T47D (cell line): ENCODE measurements at regions not wholly inside any gene's neighbourhood (a gene's known extent, or its start where the extent isn't known, plus 50 kb on each side); places are given as distances from the start of the nearest gene placed in this dataset.

ENCODE experiments used
- DNase-seq, 2 experiments: peaks; one replicate each; pipeline versions ENCODE4 v3.0.0 to v3.0.0-alpha.2; 2011 to 2012; ENCODE audit warnings: low read depth in 1 of 2, low spot score in 1 of 2
- JUND ChIP-seq: IDR thresholded peaks from 2 replicates; pipeline ENCODE4 v1.6.1; 2012; ENCODE audit warnings: low read depth
- in situ Hi-C: cut with HindIII; loops from 2 replicates; pipeline ENCODE4 v1.10.0; 2016; ENCODE audit warnings: low sequenced_read_pairs, low pct_unique_long_range_greater_than_20kb

DNA sequence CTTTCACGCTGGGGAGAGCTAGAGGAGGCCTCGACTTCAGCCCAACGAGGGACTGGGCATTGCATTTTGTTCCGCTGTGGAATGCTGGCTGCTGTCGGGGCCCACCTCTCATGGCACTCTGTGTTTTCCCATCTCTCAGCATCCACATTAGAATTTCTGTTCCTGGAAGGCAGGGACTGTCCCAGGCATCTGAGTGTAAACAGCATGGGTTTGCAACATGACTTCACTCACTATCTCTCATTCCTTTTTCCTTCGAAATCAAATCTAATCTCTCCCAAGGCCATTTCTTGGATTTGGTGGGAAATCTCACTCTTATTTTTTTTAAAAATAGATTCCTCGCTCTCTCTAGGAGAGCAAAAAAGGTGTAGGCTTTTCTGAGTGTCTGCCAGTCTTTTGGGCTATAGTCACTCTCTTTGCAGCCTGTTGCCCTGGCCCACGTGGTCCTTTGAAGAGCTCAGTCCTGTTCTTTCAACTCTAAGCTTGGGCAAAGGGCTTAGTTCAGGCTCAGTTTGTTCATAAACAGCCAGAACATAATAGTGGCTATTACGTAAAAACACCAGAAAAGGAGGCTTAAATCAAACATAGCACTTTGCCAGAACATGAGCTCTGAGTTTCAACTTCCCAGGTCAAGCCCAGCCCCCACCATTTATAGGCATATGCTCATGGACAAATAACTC, 284.6 kb upstream of the ZFP64 start:
- no peak for TF ChIP-seq JUND
- in situ Hi-C loops, result no loop called here
- no peak for DNase-seq

DNA sequence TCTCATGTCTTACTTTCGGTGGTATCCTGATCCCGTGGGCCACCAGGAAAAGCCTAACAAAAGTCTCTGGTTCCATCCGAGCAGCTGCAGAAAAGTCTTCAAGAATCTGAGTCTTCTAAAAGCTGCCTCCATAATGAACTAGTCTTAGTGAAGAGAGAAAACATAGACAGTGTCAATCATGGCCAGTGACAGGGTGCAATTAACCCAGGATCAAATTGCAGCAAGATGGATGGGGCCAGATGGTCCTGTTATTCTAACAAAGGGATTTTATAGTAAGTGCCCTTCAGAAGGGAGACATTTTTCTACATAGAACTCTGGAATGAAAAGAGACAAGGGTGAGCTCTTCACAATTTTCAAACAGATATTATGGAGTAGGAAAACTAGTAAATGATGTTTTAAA, 281.6 kb upstream of the ZFP64 start:
- no peak for DNase-seq
- TF ChIP-seq JUND, result no peak
- in situ Hi-C loops, result no loop called here

DNA sequence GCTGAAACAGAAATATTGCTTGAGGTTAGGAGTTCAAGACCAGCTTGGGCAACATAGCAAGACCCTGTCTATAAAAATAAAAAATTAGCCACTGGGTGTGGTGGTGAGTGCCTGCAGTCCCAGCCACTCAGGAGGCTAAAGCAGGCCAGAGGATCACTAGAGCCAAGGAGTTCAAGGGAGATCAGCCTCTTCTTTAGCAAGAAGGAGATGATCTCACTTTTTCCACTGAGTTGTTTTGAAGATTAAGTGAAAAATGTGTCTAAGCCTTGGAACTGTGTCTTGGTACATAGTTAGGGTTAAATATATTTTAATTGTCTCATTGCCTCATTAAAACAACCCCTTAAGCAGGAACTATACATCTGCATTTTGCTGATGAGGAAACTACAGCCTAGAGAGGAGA, 279.0 kb upstream of the ZFP64 start:
- no peak for DNase-seq
- in situ Hi-C loops, result no loop called here
- no peak for TF ChIP-seq JUND

DNA sequence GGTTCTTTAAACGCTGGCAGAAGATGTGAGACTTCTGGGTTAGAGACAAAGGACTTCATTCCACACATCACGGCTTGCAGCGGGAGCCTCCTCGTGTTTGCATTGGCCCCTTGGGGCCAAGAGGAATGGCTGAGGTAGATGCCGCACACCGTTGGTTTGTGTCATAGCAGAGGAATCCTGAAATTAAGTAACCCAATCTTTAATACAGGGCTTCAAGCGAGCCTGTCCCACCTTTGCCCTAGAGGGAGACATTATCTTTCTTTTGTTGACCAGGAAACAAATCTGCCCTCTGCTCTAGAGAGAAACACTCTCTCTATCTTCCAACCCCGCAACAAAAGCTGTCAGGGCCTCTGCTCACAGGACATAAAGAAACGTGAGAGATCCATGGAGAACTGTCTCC, 277.5 kb upstream of the ZFP64 start:
- no peak for DNase-seq
- TF ChIP-seq JUND, result no peak
- in situ Hi-C loops, result no loop called here

DNA sequence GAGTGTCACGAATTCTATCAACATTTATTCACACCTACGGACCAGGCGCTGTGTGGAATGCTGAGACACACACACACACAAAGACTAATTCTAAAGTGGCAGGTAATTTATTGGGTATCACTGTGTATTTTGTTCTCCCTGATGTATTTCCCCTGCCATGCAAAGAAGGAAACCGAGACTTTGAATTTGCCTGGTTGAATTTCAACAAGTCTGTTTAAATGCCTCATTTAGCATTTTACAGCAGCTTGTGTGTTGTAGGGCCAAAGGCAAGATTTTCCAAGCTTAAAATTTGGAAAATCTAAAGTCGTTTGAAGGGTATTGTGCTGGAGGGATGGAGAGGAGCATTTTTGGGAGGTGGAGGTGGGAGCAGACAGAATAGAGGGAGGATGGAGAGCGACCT, 274.4 kb upstream of the ZFP64 start:
- in situ Hi-C loops, result no loop called here
- TF ChIP-seq JUND, result no peak
- DNase-seq, result no peak

DNA sequence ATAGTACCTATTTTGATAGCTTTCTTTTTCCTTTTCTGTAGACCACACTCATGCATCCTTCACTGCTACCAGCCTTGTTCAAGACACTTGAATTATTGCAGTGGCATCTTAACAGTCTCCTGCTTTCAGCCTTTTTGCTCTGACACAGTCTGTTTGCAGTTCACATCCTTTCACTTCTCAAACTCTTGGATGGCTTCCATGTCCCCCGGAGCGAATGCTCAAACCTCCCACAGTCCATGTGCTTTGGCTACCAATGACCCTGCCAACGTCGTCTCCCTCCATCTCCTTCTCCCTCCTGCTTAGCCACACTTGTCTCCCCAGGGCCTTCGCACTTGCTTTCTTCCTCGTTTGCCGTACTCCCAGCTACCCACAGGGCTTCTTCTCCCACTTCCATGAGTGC, 270.0 kb upstream of the ZFP64 start:
- no peak for TF ChIP-seq JUND
- in situ Hi-C loops, result no loop called here
- no peak for DNase-seq

DNA sequence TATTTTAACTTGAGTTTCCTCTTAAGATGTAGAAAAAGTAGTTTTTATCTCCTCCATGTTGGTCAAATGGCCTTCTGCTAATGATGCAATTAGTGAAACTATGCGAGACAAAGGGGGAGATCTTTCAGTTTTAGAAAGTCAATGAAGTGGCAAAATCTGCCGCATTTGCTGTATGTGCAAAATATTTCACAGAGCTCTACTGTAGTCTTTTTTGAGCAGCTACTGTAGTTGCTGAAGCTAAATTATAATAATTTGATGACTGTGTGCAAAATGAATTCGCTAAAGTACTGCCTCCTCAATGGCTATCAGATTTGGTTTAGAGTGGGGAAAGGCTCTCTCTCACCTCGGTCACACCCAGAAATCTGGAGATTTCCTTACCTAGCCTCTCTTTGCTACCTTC, 267.6 kb upstream of the ZFP64 start:
- no peak for DNase-seq
- in situ Hi-C loops, result no loop called here
- no peak for TF ChIP-seq JUND

DNA sequence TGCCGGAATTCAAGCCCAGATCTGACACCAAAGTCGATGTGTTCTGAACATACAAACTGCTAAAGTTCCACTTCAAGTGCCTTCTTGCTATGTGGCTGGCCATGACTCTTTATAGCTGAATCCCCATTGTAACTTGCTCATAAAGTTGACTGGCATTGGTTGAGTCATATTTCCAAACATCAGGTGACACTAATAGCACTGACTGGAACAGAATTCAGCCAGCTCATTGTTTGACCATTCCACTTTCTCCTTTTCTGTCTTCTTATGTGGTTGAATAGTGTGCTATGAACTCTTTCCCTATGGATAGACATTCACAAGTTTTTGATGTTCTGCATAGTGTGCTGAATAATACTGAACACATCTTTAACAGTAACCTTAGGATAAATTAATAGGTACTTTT, 266.2 kb upstream of the ZFP64 start:
- in situ Hi-C loops, result no loop called here
- TF ChIP-seq JUND, result no peak

DNA sequence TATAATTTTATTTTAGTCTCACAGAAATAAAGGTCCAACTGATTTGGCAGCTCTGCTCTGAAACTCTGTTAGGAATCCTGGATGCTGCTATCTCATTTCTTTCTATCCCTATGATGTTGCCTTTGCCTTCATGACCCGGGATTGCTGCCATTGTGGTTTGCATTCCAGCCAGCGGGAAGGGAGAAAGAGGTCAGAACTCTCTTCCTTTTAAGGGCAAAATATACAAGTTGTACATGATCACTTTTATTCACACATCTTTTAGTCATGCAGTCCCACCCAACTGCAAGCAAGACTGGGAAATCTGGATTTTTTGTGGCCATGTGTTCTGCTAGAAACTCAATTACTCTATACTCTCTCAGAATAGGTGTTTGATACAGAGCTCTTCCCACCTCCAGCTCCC, 263.1 kb upstream of the ZFP64 start:
- DNase-seq, result no peak
- no peak for TF ChIP-seq JUND
- in situ Hi-C loops, result no loop called here

More for the DNA sequence above, 266.2 kb upstream of the ZFP64 start:
- DNase-seq, result no peak

DNA sequence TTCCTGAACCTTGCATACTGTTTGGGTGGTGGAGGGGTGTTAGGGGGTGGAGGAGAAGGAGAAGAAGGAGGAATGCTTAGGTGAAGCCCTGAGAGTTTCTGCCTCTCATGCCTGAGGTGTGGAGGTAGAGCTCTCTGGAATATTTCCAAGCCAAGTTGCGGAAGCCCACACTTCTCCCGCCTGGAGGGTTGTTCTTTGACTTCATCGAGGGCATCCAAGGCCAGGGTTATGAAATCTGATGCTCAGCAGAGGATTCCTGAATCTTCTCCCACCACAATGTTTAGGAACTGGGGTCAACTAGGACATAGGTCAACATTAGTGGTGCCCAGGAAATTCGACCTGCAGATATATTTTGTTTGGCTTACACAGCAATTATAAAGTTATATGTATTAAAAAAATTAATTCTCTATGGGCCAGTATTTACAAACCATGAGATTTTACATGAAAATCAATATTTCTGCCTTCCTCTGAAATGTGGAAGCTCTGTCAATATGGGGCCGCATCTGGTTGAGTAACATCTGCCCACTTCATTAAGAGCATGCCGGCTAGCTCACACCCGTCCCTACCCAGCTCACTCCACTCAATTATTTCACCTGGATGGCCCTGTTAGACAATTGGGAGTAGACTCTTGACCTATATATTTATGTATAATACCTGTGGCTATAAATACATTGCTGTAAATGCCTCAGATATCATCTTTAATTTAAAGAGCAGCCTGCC, 257.1 kb upstream of the ZFP64 start:
- TF ChIP-seq JUND, result no peak
- in situ Hi-C loops, result no loop called here
- no peak for DNase-seq

DNA sequence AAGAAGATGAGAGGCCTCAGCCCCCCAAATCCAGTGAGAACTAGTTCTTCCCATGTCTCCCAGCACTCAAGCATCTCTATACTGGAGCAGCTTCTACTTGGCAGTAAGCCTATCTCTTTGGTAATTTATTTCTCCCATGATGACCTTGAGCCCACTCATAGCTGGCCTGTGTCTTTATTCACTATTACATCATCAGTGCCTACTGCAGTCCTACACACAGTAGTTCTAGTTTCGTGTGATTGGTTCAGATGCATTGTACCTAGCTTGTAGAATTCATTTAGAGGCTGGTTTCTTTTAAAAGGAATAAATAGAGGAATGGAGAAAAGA, 255.6 kb upstream of the ZFP64 start:
- no peak for TF ChIP-seq JUND
- in situ Hi-C loops, result no loop called here
- no peak for DNase-seq

DNA sequence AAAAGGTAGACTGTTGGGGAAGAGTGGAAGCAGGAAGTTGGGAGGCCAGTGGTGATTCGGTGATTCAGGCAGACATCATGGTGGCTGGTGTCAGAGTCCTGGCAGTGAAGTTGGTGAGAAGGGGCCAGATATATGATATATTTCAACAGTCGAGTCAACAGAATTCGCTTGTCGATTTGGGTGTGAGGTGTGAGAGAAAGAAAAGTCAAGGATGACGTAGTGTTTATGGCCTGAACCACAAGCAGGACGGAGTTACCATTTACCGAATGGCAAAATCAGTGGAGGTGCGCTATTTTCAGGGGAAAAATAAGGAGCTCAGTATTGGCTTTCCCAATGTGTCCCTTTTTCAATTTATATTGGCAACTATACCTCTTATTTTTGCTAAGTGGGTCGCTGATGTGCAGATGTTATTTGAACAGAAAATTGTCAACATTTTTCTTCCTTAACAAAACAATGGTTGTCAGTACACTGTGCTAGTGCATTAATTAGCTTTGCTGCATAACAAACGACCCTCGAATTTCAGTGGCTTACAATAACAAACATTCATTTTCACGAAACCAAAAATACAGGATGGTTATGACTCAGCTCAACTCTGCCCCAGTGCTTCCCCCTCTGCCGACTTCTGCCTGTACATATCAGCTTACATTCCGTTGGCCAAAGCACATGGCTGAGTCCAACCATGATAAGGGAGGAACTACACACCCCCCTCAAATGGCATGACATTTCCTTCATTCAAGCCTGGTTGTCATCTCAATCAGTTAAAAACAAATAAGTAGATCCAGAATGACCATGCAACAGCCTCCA, 255.0 kb upstream of the ZFP64 start:
- no peak for TF ChIP-seq JUND
- in situ Hi-C loops, result no loop called here
- no peak for DNase-seq

DNA sequence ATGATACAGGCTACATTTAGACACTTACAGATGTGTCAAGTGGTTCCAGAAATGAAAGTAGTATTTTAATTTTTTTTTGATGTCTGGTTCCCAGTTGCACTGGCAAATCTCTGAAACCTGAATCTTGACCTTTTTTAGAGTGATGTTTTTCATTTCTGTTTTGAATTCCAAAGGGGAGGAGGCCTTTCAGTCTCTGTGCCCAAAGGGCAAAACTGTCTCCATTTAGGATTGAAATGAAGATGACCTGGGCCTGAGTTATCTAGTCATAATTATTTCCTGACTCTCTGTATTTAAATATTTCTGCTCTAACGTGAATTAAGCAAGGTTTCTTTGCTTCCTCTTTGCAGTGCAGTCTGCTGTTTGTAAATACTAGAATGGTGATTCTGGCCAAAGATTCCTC, 252.9 kb upstream of the ZFP64 start:
- no peak for DNase-seq
- TF ChIP-seq JUND, result no peak
- in situ Hi-C loops, result no loop called here

DNA sequence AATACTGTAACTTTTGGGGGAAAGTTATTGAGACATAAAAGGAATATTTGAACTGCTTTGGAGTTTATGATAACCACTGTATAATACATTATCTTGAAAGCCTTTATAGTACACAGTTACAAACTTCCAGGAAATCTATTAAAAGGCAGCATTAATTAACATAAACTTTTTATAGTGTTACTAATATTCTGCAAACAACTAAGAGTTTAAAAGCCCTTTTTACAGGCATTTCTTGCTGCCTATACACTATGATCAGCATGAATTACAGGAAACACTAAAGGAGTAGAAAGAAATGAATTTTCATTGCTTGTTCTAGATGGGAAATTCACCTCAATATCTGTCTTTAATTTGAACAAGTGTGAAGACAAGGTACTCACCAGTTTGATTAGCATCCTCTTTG, 252.3 kb upstream of the ZFP64 start:
- no peak for DNase-seq
- in situ Hi-C loops, result no loop called here
- TF ChIP-seq JUND, result no peak
